Left lung (tissue), 4 donors: ENCODE measurements at regions not wholly inside any gene's neighbourhood (a gene's known extent, or its start where the extent isn't known, plus 50 kb on each side); places are given as distances from the start of the nearest gene placed in this dataset.
A peak's percentile ranks its signal among the peaks of the same experiment; 100 is the strongest.
"Not testable (repeated sequence)": the region's sequence is repeated elsewhere in the genome, so short reads cannot be mapped to it uniquely, and the experiment has no call there.

ENCODE experiments used
- ATAC-seq: fragments of 200-7000 bp; cut with Tn5 transposase; one replicate; pipeline ENCODE4 v1.9.1; 2020; ENCODE audit warnings: moderate library complexity
- DNase-seq, 4 donors: peaks; one replicate each; pipeline ENCODE4 v3.0.0-alpha.2; 2013 to 2020
- H3K27ac ChIP-seq, 2 donors: fragments of 200-600 bp; sonication (generic) in 1 of 2; one replicate each; pipeline versions ENCODE4 v1.5.0 to v1.8.0; 2020 to 2021
- H3K27me3 ChIP-seq, 2 donors: fragments of 200-600 bp; sonication (generic) in 1 of 2; one replicate each; pipeline versions ENCODE4 v1.5.0 to v1.8.0; 2020 to 2021
- H3K36me3 ChIP-seq, 2 donors: fragments of 200-600 bp; sonication (generic) in 1 of 2; one replicate each; pipeline versions ENCODE4 v1.5.0 to v1.8.0; 2020 to 2021
- H3K4me1 ChIP-seq, 2 donors: fragments of 200-600 bp; one replicate each; pipeline ENCODE4 v1.8.0; 2021
- H3K4me3 ChIP-seq, 2 donors: fragments of 200-600 bp; sonication (generic) in 1 of 2; one replicate each; pipeline versions ENCODE4 v1.5.0 to v1.8.0; 2020 to 2021; ENCODE audit warnings: mild to moderate bottlenecking in 1 of 2
- H3K9me3 ChIP-seq, 2 donors: fragments of 200-600 bp; sonication (generic) in 1 of 2; one replicate each; pipeline versions ENCODE4 v1.5.0 to v1.8.0; 2020 to 2021
- intact Hi-C, 2 donors: fragments of 100-400 bp; cut with DNase I; formaldehyde crosslinking; loops; one replicate each; pipeline versions ENCODE4 v1.11.2 to v1.14.2; 2022
- TF ChIP-seq, protein P1 (sequence below), 2 donors: fragments of 200-600 bp; sonication (generic) in 1 of 2; IDR thresholded peaks; one replicate each; pipeline versions ENCODE4 v1.5.0 to v1.8.0; 2021; ENCODE audit warnings: antibody characterized with exemption in 2 of 2
- donor health status: DM: no; HTN: yes; CAD: no.
- donor health status: DM: no; HTN: no; CAD: no.

DNA sequence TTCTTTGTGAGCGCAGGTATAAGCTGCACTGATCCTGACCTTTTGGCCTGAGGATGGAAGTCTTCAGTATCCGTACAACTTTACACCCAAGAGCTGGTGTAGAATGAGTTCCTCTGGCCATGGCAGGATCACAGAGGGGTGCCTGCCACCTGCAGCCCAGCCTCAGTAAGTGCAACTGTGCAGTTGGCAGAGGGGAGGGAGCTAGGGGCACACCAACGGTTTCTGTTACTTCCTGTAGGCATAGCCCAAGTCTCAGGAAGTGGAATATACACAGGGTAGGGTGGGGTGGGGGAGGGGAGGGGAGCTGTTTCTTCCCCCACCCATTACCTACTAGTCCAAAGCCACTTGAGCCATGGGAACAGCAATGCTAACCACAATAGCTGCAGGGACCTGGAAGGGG lies 85.4 kb upstream of the GBA3 start:
- DNase-seq (peak; percentile 11 to 50 (median 42)), ATAC-seq (peak; percentile 97)
- no peaks in the 10 kb centered on the region for H3K9me3 ChIP-seq
- intact Hi-C loops, result loop anchor here in 1 of 2 donors (10.0 kb wide), 1 partner anchor 193 kb away; no protein-coding TSS in a partner anchor
- no peaks in the 10 kb centered on the region for H3K4me1 ChIP-seq
- H3K27me3 ChIP-seq, result no peaks in the 10 kb centered on the region
- no peak overlapping the region for H3K4me3 ChIP-seq
- TF ChIP-seq, protein P1, sequence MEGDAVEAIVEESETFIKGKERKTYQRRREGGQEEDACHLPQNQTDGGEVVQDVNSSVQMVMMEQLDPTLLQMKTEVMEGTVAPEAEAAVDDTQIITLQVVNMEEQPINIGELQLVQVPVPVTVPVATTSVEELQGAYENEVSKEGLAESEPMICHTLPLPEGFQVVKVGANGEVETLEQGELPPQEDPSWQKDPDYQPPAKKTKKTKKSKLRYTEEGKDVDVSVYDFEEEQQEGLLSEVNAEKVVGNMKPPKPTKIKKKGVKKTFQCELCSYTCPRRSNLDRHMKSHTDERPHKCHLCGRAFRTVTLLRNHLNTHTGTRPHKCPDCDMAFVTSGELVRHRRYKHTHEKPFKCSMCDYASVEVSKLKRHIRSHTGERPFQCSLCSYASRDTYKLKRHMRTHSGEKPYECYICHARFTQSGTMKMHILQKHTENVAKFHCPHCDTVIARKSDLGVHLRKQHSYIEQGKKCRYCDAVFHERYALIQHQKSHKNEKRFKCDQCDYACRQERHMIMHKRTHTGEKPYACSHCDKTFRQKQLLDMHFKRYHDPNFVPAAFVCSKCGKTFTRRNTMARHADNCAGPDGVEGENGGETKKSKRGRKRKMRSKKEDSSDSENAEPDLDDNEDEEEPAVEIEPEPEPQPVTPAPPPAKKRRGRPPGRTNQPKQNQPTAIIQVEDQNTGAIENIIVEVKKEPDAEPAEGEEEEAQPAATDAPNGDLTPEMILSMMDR (IDR thresholded peaks at IDR 0.05), result peak; percentile 33 to 34
- H3K36me3 ChIP-seq, result no peaks in the 10 kb centered on the region
- H3K27ac ChIP-seq, result no peak overlapping the region

DNA sequence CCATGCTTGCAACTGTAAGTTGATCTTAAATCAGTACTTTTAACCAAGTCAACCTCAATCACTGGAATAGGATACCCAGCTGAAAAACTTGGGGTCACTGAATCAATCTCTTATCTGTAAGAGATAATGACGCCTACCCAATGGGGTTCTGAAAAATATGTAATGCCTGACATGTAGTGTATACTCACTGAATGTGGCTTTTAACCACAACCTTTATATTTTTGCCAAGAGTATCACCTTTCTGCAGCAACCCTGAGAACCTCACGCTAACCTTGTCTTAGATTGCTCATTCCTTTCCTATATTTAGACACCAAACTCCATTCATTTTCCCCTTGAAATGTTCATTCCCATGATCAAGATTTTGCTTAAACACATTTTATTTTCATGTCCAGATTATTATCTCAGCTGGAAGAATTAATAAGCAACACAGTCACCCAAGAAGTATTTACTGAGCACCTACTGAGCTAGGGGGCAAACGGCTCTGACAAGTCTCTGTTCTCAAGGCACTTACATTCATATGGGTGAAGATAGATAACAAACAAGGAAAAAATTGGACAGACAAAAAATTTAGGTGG lies 82.7 kb upstream of the GBA3 start:
- not testable (repeated sequence) for H3K9me3 ChIP-seq, H3K27ac ChIP-seq, DNase-seq, H3K4me3 ChIP-seq, H3K36me3 ChIP-seq, H3K27me3 ChIP-seq, ATAC-seq, H3K4me1 ChIP-seq
- intact Hi-C loops, result loop anchor here in 1 of 2 donors (10.0 kb wide), 1 partner anchor 195 kb away; no protein-coding TSS in a partner anchor

DNA sequence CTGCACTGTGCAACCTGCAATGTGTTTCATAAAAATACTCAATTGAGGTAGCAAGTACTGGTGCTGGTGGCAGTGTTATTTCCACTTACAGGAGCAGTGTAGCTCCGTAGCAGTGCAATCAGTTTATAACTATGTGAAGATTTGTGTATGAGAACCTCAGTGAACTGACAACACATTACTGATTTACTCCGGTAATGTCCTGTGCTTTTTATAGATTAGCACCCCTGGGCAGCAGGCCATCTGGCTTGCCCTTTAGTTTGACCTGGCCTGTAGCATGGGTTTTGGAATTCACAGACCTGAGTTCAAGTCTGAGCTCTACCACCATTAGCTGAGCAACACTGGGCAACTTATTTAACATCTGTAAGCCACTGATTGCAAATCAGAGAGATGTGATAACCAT lies 78.6 kb upstream of the GBA3 start:
- no peak overlapping the region for H3K4me3 ChIP-seq
- no peak overlapping the region for H3K27ac ChIP-seq
- intact Hi-C loops, result no loop called here
- TF ChIP-seq, protein P1 (IDR thresholded peaks at IDR 0.05), result no peak
- ATAC-seq, result no peak
- H3K9me3 ChIP-seq, result no peaks in the 10 kb centered on the region
- no peaks in the 10 kb centered on the region for H3K4me1 ChIP-seq
- H3K36me3 ChIP-seq, result no peaks in the 10 kb centered on the region
- no peaks in the 10 kb centered on the region for H3K27me3 ChIP-seq
- DNase-seq, result no peak

DNA sequence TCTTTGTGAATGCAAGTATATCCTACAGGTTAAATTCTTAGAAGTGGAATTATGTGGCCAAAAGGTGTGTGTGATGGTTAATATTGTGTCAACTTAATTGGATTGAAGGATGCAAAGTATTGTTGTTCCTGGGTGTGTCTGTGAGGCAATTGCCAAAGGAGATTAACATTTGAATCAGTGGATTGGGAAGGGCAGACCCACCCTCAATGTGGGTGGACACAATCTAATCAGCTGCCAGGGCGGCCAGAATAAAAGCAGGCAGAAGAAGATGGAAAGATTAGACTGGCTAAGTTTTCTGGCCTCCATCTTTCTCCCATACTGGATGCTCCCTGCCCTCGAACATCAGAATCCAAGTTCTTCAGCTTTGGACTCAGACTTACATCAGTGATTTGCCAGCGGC lies 76.2 kb upstream of the GBA3 start:
- Histone ChIP-seq H3K4me3 (no peak overlapping the region), H3K4me1 (no peaks in the 10 kb centered on the region), H3K36me3 (no peaks in the 10 kb centered on the region), H3K27me3 (no peaks in the 10 kb centered on the region), H3K9me3 (no peaks in the 10 kb centered on the region), H3K27ac (no peak overlapping the region)
- intact Hi-C loops, result no loop called here
- DNase-seq (no peak), ATAC-seq (no peak)
- TF ChIP-seq, protein P1 (IDR thresholded peaks at IDR 0.05), result no peak

DNA sequence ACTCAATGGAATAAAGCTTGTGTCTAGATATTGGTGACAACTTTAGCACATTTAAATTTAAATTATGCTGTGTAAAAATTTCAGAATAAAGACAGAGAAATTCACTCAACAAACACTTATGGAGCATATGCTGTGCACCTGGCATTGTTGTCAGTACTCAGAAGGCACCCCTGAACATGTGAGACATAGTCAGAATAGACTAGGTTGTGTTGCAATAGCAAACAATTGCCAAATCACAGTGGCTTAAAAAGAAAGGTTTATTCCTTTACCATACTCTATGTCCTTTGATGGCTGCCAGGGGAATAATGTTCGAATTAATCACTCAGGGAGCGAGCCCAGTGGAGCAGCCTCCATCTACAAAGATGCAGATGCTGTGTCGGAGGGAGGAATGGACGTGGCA lies 72.6 kb upstream of the GBA3 start:
- H3K27me3 ChIP-seq, H3K9me3 ChIP-seq, H3K4me3 ChIP-seq, intact Hi-C loops, DNase-seq, H3K36me3 ChIP-seq, H3K4me1 ChIP-seq, H3K27ac ChIP-seq, ATAC-seq: not testable (repeated sequence)

DNA sequence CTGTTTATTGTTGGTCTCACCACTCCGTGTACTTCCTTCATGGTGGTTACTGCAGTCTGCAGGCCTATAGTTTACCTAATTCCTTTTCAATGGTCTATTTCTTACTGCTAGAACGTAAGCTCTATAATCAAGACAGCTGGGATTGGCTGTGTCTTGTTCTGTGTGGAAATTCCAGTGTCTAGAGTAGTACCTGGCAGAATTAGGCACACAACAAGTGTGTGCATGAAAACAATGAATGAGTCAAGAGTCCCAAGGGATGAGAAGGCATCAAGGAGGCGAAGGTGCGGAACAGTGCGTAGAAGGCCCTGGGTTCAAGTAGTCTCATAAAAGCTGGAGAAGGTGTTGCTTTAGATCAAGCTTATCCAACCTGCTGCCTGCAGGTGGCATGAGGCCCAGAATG lies 70.8 kb upstream of the GBA3 start:
- H3K27me3 ChIP-seq, intact Hi-C loops, ATAC-seq: not testable (repeated sequence)

DNA sequence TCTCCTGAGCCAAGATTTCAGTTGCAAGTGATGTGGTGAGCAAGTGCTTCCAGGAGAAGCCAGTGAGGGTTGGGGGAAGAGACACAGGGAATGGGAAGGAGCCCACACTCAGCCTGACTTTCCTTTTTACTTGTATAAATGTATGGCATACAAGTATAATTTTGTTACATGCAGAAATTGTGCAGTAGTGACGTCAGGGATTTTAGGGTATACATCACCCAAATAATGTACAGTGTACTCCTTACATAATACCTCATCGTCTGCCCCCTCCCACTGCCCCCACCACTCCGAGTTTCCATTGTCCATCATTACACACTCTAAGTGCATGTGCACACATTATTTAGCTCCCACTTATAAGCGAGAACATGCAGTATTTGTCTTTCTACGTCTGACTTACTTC lies 68.7 kb upstream of the GBA3 start:
- H3K4me1 ChIP-seq, intact Hi-C loops, H3K9me3 ChIP-seq, H3K27ac ChIP-seq, H3K27me3 ChIP-seq, DNase-seq, H3K4me3 ChIP-seq, H3K36me3 ChIP-seq, ATAC-seq: not testable (repeated sequence)

More for the DNA sequence above, 70.8 kb upstream of the GBA3 start:
- not testable (repeated sequence) for H3K36me3 ChIP-seq, H3K27ac ChIP-seq, H3K4me3 ChIP-seq, H3K4me1 ChIP-seq, DNase-seq, H3K9me3 ChIP-seq
